Neural cell (in vitro differentiated cells): ENCODE measurements at regions not wholly inside any gene's neighbourhood (a gene's known extent, or its start where the extent isn't known, plus 50 kb on each side); places are given as distances from the start of the nearest gene placed in this dataset.

ENCODE experiments used
- H2AFZ ChIP-seq: fragments of 200-600, 300-800 bp; sonication (generic), shearing (Covaris generic); 2 replicates; pipeline ENCODE4 v1.6.0; 2014; ENCODE audit warnings: low read depth, mild to moderate bottlenecking, antibody characterized with exemption, low read length, moderate library complexity
- H3F3A ChIP-seq: fragments of 200-600 bp; shearing (Covaris generic); 2 replicates; pipeline ENCODE4 v1.6.1; 2016; ENCODE audit warnings: mild to moderate bottlenecking, moderate library complexity, mixed read lengths, antibody characterized with exemption, low read length; ENCODE audit not compliant: insufficient read depth, poor library complexity, severe bottlenecking
- H3K27ac ChIP-seq: fragments of 200-600, 300-800 bp; sonication (generic), shearing (Covaris generic); 2 replicates; pipeline ENCODE4 v1.5.1; 2014; ENCODE audit warnings: mild to moderate bottlenecking, low read length, moderate library complexity
- H3K27me3 ChIP-seq: fragments of 300-800, 200-600 bp; sonication (generic), shearing (Covaris generic); 2 replicates; pipeline ENCODE4 v1.6.0; 2014; ENCODE audit warnings: mild to moderate bottlenecking, low read depth, low read length, moderate library complexity; ENCODE audit not compliant: insufficient read depth
- H3K36me3 ChIP-seq: fragments of 300-800, 200-600 bp; sonication (generic), shearing (Covaris generic); 2 replicates; pipeline ENCODE4 v1.5.1; 2014; ENCODE audit warnings: mild to moderate bottlenecking, antibody characterized with exemption, low read length, moderate library complexity; ENCODE audit not compliant: insufficient read depth
- H3K4me2 ChIP-seq: fragments of 300-800, 200-600 bp; sonication (generic), shearing (Covaris generic); 2 replicates; pipeline ENCODE4 v1.6.0; 2014; ENCODE audit warnings: mild to moderate bottlenecking, low read length
- H3K4me3 ChIP-seq: fragments of 300-800, 200-600 bp; sonication (generic), shearing (Covaris generic); 2 replicates; pipeline ENCODE4 v1.5.1; 2014; ENCODE audit warnings: mild to moderate bottlenecking, low read length, moderate library complexity
- H3K79me2 ChIP-seq: fragments of 200-600 bp; shearing (Covaris generic); replicated peaks from 2 replicates; pipeline ENCODE4 v1.6.0; 2014; ENCODE audit warnings: mild to moderate bottlenecking, low read length, moderate library complexity; ENCODE audit not compliant: insufficient read depth
- H3K9ac ChIP-seq: fragments of 300-800, 200-600 bp; sonication (generic), shearing (Covaris generic); 2 replicates; pipeline ENCODE4 v1.6.1; 2016; ENCODE audit warnings: mild to moderate bottlenecking, low read length, mixed read lengths
- H3K9me2 ChIP-seq: fragments of 200-600 bp; shearing (Covaris generic); 2 replicates; pipeline ENCODE4 v1.6.1; 2016; ENCODE audit warnings: mild to moderate bottlenecking, low read length, mixed read lengths; ENCODE audit not compliant: insufficient read depth
- H3K9me3 ChIP-seq: fragments of 200-600, 300-800 bp; sonication (generic), shearing (Covaris generic); 2 replicates; pipeline ENCODE4 v1.6.1; 2016; ENCODE audit warnings: mild to moderate bottlenecking, mixed run types, low read length, moderate library complexity, mixed read lengths
- H4K20me1 ChIP-seq: fragments of 200-600 bp; shearing (Covaris generic); 2 replicates; pipeline ENCODE4 v1.6.1; 2016; ENCODE audit warnings: mild to moderate bottlenecking, mixed run types; ENCODE audit not compliant: insufficient read depth
- CTCF ChIP-seq: fragments of 450-650 bp; IDR thresholded peaks from 2 replicates; pipeline ENCODE4 v1.5.1; 2014; ENCODE audit warnings: antibody characterized with exemption, mild to moderate bottlenecking, moderate library complexity; ENCODE audit not compliant: poor library complexity, severe bottlenecking
- EP300 ChIP-seq: fragments of 450-650 bp; conservative IDR thresholded peaks from 2 replicates; pipeline ENCODE4 v1.6.1; 2014; ENCODE audit warnings: antibody characterized with exemption, mild to moderate bottlenecking, moderate library complexity; ENCODE audit not compliant: poor library complexity, severe bottlenecking
- EZH2 ChIP-seq: fragments of 200-600, 300-800 bp; shearing (Covaris generic), sonication (generic); IDR thresholded peaks from 2 replicates; pipeline ENCODE4 v1.6.1; 2014; ENCODE audit warnings: antibody characterized with exemption, low read length, borderline replicate concordance, mild to moderate bottlenecking; ENCODE audit not compliant: insufficient read depth, poor library complexity, severe bottlenecking
- MXI1 ChIP-seq: fragments of 450-650 bp; conservative IDR thresholded peaks from 2 replicates; pipeline ENCODE4 v1.6.1; 2014; ENCODE audit warnings: antibody characterized with exemption, mild to moderate bottlenecking; ENCODE audit not compliant: poor library complexity, severe bottlenecking
- POLR2AphosphoS5 ChIP-seq: IDR thresholded peaks from 2 replicates; pipeline ENCODE4 v1.6.1; 2012
- RAD21 ChIP-seq: fragments of 450-650 bp; conservative IDR thresholded peaks from 2 replicates; pipeline ENCODE4 v1.6.1; 2014; ENCODE audit warnings: antibody characterized with exemption, mild to moderate bottlenecking, moderate library complexity
- REST ChIP-seq: IDR thresholded peaks from 2 replicates; pipeline ENCODE4 v1.6.1; 2012; ENCODE audit warnings: borderline replicate concordance
- SMC3 ChIP-seq: fragments of 450-650 bp; conservative IDR thresholded peaks from 2 replicates; pipeline ENCODE4 v1.6.1; 2014; ENCODE audit warnings: antibody characterized with exemption, mild to moderate bottlenecking, moderate library complexity; ENCODE audit not compliant: poor library complexity
- TAF1 ChIP-seq: IDR thresholded peaks from 2 replicates; pipeline ENCODE4 v1.6.1; 2012; ENCODE audit warnings: low read depth

- Histone ChIP-seq H3K79me2 (no peaks in the 10 kb centered on the region), H3K27ac (no peak overlapping the region), H2AFZ (no peak overlapping the region), H3K9me3 (no peaks in the 10 kb centered on the region), H3K4me2 (no peak overlapping the region), H3K4me3 (no peak overlapping the region), H3K9ac (no peak overlapping the region), H4K20me1 (no peaks in the 10 kb centered on the region), H3K9me2 (no peaks in the 10 kb centered on the region), H3K36me3 (no peaks in the 10 kb centered on the region), H3F3A (no peaks in the 10 kb centered on the region), H3K27me3 (no peaks in the 10 kb centered on the region)
- no peak for TF ChIP-seq EZH2
- TF ChIP-seq POLR2AphosphoS5 = no peak
- no peak for TF ChIP-seq MXI1
- no peak for TF ChIP-seq TAF1
- TF ChIP-seq CTCF = no peak
- no peak for TF ChIP-seq SMC3
- no peak for TF ChIP-seq REST
- no peak for TF ChIP-seq RAD21
- no peak for TF ChIP-seq EP300
Measured at GRCh38 chr3:82054849-82055248, 293.4 kb upstream of the GBE1 start.

GRCh38 chr3:82053236-82053635 is 291.8 kb upstream of the GBE1 start:
- Histone ChIP-seq H2AFZ (no peak overlapping the region), H3K9me3 (no peaks in the 10 kb centered on the region), H3F3A (no peaks in the 10 kb centered on the region), H3K27me3 (no peaks in the 10 kb centered on the region), H3K27ac (no peak overlapping the region), H3K4me3 (no peak overlapping the region), H3K9me2 (no peaks in the 10 kb centered on the region), H3K79me2 (no peaks in the 10 kb centered on the region), H3K9ac (no peak overlapping the region), H3K36me3 (no peaks in the 10 kb centered on the region), H4K20me1 (no peaks in the 10 kb centered on the region), H3K4me2 (no peak overlapping the region)
- no peak for TF ChIP-seq RAD21
- no peak for TF ChIP-seq SMC3
- no peak for TF ChIP-seq CTCF
- TF ChIP-seq POLR2AphosphoS5 = no peak
- TF ChIP-seq TAF1 = no peak
- TF ChIP-seq EZH2 = no peak
- TF ChIP-seq REST = no peak
